GM11168 (cell line): ENCODE measurements at regions not wholly inside any gene's neighbourhood (a gene's known extent, or its start where the extent isn't known, plus 50 kb on each side); places are given as distances from the start of the nearest gene placed in this dataset.

Source experiments
- in situ Hi-C: fragments of 300-500 bp; cut with MboI; formaldehyde crosslinking; loops from one replicate; pipeline ENCODE4 v1.12.0; 2022; ENCODE audit warnings: low sequenced_read_pairs; ENCODE audit not compliant: unreplicated experiment

DNA sequence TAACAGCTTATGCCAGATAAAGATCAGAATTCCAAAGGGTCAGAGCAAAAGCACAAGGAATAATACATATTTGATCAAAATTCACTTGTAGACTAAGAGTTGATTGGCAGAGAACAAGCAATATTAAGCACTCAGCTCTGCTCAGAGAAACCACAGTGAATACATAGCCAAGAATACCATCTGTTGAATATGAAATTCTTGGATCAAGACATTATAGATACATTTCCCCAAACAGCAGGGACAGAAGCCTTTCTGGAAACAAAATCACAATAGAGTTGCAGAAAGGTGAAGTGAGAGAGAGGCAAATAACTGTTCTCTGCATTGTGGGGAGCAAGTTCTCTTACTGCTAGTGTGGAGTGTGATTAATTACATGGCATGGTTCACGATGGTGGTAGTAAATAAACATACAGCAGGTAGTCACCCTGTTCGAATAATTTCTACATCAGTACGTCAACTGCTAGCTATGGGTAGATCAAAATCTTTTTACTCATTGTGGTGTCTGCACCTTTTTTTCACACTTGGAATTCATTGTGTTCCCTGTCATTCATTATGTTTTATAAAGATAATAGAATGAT lies 366.7 kb downstream of the PCDH7 start:
- in situ Hi-C loops = no loop called here

GRCh38 chr4:31088600-31089230 lies 368.5 kb downstream of the PCDH7 start:
- in situ Hi-C loops = no loop called here

DNA sequence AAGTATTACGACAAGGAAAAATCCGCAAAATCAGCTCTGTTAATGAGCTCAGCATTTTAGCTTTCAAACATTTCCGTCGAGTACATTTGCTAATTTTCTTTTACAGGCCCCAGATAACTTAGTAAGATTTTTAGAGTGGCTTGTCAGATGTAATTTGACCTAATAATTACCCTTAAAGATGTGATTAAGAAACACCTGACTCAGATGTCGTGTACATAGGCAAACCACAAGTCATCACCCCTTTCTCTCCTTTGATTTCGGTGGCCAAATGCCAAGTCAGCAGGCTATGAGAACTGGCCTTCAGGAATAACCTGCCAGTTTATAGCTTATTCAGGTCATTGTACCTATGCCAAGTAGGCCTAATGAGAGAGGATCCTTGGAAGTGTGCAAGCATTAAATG lies 369.6 kb downstream of the PCDH7 start:
- in situ Hi-C loops = no loop called here

- in situ Hi-C loops = no loop called here
Observed at GRCh38 chr4:31094474-31094873, 374.3 kb downstream of the PCDH7 start.

DNA sequence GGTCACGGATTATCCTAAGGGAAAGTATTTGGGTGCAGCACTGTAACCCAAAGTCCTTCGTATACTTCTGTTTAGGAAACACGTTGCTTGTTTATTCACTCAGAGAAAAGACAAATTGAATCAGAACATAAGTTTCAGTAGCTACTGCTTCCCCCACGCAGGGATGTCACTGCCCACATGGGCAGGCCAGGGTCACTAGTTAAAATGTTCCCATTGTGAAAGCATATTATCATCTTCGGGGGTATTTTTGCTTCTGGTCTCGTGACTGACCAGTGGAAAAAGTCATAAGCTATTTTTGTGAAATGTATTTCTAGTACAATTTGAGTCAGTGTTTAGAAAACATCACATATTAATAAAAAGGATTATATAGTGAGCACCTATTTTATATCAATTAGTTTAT lies 377.8 kb downstream of the PCDH7 start:
- in situ Hi-C loops = no loop called here

DNA sequence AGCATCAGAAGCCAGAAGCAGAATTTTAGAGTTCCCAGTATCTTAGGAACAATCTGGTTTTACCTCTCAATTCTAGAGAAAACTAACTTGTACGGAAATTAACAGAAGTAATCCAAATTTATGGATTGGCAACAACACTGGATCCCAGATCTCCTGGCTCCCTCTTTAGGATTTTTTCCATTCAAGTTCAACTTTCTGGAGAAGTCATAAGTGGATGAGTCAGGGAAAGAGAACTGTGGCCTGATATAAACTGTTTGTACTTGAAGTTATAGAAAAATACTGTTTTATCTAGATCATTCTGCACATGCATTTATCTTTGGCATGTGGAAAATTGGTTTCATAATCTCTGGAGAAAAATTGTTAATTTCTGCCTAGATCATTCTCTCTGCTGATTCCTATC lies 380.4 kb downstream of the PCDH7 start:
- in situ Hi-C loops = no loop called here

DNA sequence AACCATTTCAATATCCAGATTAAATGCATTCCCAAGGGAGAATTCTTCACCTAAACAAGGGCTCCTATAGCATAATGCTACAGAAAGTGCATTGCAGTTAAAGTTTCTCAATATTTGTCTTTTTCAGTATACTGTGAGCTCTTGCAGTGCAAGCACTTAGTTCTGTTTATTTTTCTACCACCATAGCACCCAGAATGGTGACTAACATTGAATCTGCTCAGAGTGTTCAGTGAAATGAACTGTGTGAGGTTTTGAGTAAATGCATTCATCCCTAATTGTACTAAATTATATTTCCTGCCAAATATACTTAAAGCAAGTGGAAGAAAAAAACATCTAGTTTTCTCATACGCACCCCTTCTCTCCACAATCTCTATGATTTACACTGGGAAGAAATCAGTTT lies 383.9 kb downstream of the PCDH7 start:
- in situ Hi-C loops = no loop called here

DNA sequence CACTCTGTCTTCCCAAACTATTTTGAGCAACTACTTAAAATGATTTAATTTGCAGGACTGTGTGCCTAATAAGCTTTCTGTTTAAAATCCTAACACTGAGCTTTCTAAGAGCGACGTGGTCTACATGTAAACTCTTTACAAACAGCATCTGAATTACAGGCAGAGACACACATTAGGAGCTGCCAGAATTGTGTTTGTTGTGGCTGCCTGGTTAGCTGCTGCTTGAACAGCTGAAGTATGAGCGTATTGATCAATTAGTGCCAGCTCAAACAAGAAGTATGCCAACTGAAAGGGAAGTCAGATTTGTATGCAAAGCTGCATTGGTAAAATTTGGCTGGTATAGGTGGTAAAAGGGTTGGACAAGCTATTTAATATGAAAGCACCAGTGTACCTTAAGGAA lies 384.4 kb downstream of the PCDH7 start:
- in situ Hi-C loops = no loop called here

DNA sequence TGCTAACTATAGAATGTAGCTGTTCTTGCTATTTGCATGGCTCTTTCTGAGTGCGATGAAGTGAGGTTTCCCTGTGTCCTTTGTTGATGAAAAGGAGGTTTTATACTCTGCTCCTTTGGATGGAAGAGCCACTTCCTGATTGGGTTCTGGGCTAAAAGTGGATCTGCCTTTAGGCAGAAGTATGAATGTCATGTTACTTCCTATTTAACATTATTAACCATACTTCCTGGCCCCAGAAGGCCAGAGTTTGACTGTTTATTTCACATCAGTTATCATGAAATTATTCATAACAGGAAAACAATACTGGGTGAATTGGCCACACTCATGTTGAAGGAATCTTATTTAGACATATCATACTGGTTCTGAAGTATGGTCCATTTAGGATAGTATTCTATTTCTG lies 386.2 kb downstream of the PCDH7 start:
- in situ Hi-C loops = no loop called here

- in situ Hi-C loops = no loop called here
Observed at GRCh38 chr4:31107362-31107761, 387.2 kb downstream of the PCDH7 start.

DNA sequence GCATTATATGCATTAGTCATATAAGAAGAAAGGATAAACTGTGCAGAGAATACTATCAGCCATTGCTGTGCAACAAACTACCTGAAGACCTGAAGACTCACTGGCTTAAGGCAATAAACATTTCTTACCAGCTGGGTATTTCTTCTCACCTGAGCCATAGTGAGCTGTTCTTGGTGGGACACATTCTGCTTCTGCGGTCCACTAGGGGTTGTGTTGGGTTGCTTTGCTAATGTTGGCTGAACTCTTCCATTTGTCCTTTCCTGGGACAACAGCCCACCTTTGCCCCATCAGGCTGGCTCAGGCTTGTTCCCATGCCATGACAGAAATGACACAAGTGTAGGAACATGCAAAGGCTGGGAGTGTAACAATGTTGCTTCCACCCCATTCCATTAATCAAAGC lies 388.6 kb downstream of the PCDH7 start:
- in situ Hi-C loops = no loop called here

GRCh38 chr4:31111790-31112189 lies 391.6 kb downstream of the PCDH7 start:
- in situ Hi-C loops = no loop called here

DNA sequence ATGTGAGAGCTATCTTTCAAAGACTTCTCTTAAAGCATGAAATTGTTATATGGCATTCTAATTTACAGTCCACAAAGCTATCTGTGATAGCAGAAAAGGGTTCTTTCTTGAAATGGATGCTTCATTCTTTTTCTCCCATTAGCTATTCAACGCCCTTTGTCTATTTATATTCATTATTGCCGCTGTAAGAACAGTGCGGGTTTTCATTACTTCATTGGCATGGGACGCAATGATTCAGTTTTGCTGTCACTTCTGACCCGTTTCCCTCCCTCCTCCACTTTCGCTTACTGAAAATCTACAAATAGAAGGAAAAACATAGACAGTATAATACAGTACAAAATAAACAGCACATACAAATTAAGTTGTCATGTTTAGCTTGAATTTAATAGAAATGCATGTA lies 394.6 kb downstream of the PCDH7 start:
- in situ Hi-C loops = no loop called here

GRCh38 chr4:31124008-31124585 lies 403.9 kb downstream of the PCDH7 start:
- in situ Hi-C loops = no loop called here

- in situ Hi-C loops = no loop called here
Observed at GRCh38 chr4:31125061-31125460, 404.9 kb downstream of the PCDH7 start.

DNA sequence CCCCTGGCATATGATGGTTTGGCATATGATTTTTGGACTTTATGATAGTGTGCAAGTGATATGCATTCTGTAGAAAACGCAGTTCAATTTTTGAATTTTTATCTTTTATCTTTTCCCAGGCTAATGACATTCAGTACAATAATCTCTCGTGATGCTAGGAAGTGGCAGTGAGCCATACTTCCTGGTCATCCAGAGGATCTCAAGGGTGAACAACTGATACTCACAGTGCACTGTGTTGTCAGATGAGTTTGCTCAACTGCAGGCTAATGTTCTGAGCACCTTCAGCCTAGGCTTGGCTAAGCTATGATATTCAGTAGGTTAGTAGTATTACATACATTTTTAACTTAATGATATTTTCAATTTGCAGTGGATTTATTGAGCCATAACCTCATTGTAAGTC lies 405.3 kb downstream of the PCDH7 start:
- in situ Hi-C loops = no loop called here

DNA sequence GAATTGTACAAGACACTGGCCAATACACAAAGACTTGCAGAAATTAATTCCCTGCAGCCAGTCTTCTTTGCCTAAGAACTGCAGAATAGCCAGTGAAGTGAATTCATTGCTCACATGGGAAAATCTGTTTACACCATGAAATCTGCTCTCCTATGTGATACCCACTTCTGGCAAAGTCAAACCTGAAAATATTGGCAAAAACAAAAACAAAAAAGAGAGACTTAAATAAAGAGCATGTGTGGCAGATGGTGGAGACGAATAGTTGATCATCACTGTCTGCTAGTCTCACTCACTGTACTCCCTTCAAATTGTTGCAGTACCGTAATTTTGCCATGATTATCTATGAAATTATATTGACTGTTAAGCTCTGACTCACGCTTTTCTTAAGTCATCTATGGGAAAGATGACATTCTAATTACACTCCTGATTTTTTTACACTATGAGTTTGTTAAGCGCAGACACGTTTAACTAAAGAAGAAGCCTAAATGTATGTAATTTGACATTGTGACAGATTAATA lies 406.8 kb downstream of the PCDH7 start:
- in situ Hi-C loops = no loop called here

GRCh38 chr4:31130930-31131329 lies 410.8 kb downstream of the PCDH7 start:
- in situ Hi-C loops = loop anchor here (10.0 kb wide), 1 partner anchor 686 kb away; no protein-coding TSS in a partner anchor

- in situ Hi-C loops = loop anchor here (10.0 kb wide), 1 partner anchor 690 kb away; no protein-coding TSS in a partner anchor
Observed at GRCh38 chr4:31134720-31135119, 414.6 kb downstream of the PCDH7 start.

DNA sequence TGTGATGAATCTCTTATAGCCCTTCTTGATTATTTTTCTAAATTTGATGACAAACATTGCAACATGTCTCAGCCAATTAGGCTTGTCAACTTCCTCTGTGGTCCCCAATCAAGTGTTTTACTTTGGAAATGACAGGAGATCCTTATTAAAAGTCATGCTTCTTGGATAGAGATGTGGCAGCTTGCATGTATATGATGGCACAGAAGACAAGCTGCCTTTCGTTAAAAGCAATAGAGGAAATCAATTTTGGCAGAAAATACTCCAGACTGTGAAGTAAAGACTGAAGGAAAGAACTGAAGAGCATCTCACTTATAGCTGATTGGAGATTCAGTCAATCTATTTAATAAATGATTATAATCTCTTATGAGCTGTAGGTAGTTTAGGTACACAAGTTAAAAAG lies 419.6 kb downstream of the PCDH7 start:
- in situ Hi-C loops = loop anchor here (10.0 kb wide), 1 partner anchor 695 kb away; no protein-coding TSS in a partner anchor

GRCh38 chr4:31141095-31141831 lies 421.1 kb downstream of the PCDH7 start:
- in situ Hi-C loops = no loop called here
